GM12892 (cell line): ENCODE measurements at regions not wholly inside any gene's neighbourhood (a gene's known extent, or its start where the extent isn't known, plus 50 kb on each side); places are given as distances from the start of the nearest gene placed in this dataset.

Experiments
- POLR2A ChIP-seq: IDR thresholded peaks from 2 replicates; pipeline ENCODE4 v1.6.1; 2011; ENCODE audit warnings: low read depth, low read length, control low read depth
- POLR2AphosphoS5 ChIP-seq: IDR thresholded peaks from 2 replicates; pipeline ENCODE4 v1.6.1; 2011; ENCODE audit warnings: low read depth, low read length, control low read depth
- TAF1 ChIP-seq: IDR thresholded peaks from 2 replicates; pipeline ENCODE4 v1.6.1; 2011; ENCODE audit warnings: low read depth, mild to moderate bottlenecking, control low read depth, low read length, borderline replicate concordance

- TF ChIP-seq POLR2AphosphoS5 (no peak), POLR2A (no peak), TAF1 (no peak)
Observed at GRCh38 chr16:64077242-64077641, 1044.6 kb downstream of the CDH11 start.
